ENCODE measurements at regions not wholly inside any gene's neighbourhood (a gene's known extent, or its start where the extent isn't known, plus 50 kb on each side); places are given as distances from the start of the nearest gene placed in this dataset.
A peak's percentile ranks its signal among the peaks of the same experiment; 100 is the strongest.

- H3K4me3 ChIP-seq (ENCODE audit: low read depth, low read length), result no peak overlapping the region
- no peak for TF ChIP-seq CTCF (conservative IDR thresholded peaks at IDR 0.05; ENCODE audit: low read depth, low read length)
- no peak for DNase-seq (ENCODE audit: low read depth)
These were observed 117.1 kb upstream of the COX10 start for GRCh38 chr17:13952009-13952750.

GRCh38 chr17:13953841-13954240 lies 115.5 kb upstream of the COX10 start:
- no peak overlapping the region for H3K4me3 ChIP-seq (ENCODE audit: low read depth, low read length)
- peak; percentile 67 for DNase-seq (ENCODE audit: low read depth)
- TF ChIP-seq CTCF (conservative IDR thresholded peaks at IDR 0.05; ENCODE audit: low read depth, low read length), result no peak

DNA sequence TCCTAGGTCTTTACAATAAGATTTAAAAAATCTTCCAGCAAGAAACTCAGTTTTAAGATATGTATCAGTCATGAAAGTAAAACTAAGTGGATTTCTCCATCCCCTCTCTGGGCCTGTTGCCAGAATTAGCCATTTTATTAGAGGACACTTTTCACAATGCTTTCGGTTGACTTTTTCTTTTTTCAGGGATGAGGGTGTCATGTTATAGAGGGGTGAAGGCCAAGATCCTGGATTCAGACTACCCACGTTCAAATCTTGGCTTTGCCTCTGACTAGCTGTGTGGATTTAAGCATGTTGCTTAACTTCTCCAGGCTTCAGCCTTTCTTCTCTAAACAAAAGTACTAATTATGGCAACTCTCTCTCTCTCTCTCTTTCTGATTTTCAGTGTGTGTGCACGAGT lies 111.7 kb upstream of the COX10 start:
- TF ChIP-seq CTCF (conservative IDR thresholded peaks at IDR 0.05; ENCODE audit: low read depth, low read length), result no peak
- DNase-seq (ENCODE audit: low read depth), result peak; percentile 72
- H3K4me3 ChIP-seq (ENCODE audit: low read depth, low read length), result no peak overlapping the region

- H3K4me3 ChIP-seq (ENCODE audit: low read depth, low read length), result no peak overlapping the region
- no peak for TF ChIP-seq CTCF (conservative IDR thresholded peaks at IDR 0.05; ENCODE audit: low read depth, low read length)
- DNase-seq (ENCODE audit: low read depth), result no peak
These were observed 110.5 kb upstream of the COX10 start for GRCh38 chr17:13958773-13959172.

DNA sequence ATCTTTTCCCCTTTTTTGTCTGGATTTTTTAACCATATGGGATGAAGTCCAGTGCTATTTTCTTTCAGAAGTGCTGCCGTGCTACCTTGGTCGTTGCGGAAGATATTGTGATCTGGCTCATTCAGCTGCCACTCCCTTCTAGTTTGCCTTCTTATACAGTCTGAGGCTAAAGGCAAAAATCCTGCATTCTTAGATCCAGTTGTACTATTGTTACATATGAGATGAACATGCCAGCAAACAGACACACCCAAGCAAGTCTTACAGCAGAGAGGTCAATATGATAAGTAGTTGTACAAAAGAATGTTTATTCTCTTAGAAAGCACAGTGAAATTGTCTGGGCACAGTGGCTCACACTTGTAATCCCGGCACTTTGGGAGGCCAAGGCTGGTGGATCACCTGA lies 108.0 kb upstream of the COX10 start:
- no peak overlapping the region for H3K4me3 ChIP-seq (ENCODE audit: low read depth, low read length)
- no peak for TF ChIP-seq CTCF (conservative IDR thresholded peaks at IDR 0.05; ENCODE audit: low read depth, low read length)
- no peak for DNase-seq (ENCODE audit: low read depth)

GRCh38 chr17:13962716-13963240 lies 106.5 kb upstream of the COX10 start:
- TF ChIP-seq CTCF (conservative IDR thresholded peaks at IDR 0.05; ENCODE audit: low read depth, low read length), result no peak
- no peak for DNase-seq (ENCODE audit: low read depth)
- no peak overlapping the region for H3K4me3 ChIP-seq (ENCODE audit: low read depth, low read length)

DNA sequence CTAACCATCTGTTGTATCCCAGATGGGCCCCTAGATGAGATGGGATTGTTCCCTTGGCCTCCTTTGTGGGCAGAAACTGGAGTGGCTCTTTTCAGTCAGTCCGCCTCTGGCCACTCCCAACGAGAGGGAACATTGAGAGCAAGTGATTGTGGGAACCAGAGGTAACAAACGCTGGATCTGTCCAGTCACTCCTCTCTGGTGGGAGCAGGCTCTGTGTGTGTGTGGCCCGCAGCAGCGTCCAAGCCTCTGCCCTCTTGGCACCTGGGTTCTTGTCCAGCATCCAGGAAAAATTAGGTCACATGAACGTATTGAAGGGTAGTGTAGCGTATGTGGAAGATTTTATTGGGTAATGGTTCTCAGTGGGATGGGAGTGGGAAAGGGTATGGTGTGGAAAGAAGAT lies 101.9 kb upstream of the COX10 start:
- no peak for TF ChIP-seq CTCF (conservative IDR thresholded peaks at IDR 0.05; ENCODE audit: low read depth, low read length)
- no peak overlapping the region for H3K4me3 ChIP-seq (ENCODE audit: low read depth, low read length)
- no peak for DNase-seq (ENCODE audit: low read depth)

Data from choroid plexus epithelial cell (primary cell).